ENCODE measurements at regions not wholly inside any gene's neighbourhood (a gene's known extent, or its start where the extent isn't known, plus 50 kb on each side); places are given as distances from the start of the nearest gene placed in this dataset.
"Not testable (repeated sequence)": the region's sequence is repeated elsewhere in the genome, so short reads cannot be mapped to it uniquely, and the experiment has no call there.

DNA sequence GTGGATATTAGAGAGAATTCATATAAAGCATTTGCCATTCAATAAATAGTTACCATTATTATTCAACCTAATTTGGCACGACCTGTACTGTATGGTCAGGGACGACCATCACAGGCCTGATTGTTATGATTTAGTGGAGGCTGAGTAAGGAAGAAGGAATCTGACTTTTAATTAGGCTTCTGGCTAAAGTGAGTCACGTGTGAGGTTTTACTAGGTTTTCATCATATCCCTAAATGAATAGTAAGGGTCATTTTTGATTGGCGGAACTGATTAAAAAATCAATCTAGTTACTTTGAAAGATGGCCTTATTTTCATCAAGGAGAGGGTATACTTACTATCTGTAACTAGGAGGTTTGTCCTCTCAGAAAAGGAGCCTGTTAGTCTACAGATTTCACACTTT is 143.4 kb downstream of the ADCYAP1 start:
- no peak for DNase-seq

DNA sequence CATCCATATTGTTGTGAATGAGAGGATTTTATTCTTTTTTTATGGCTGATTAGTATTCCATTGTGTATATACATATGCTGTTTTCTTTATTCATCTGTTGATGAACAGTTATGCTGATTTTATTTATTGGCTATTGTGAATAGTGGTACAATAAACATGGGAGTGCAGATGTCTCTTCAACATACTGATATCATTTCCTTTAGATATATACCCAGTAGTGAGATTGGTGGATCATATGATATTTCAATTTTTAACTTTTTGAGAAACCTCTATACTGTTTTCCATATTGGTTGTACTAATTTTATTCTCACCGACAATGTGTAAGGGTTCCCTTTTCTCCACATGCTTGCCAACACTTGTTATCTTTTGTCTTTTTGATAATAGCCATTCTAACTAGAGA is 144.5 kb downstream of the ADCYAP1 start:
- DNase-seq = no peak

DNA sequence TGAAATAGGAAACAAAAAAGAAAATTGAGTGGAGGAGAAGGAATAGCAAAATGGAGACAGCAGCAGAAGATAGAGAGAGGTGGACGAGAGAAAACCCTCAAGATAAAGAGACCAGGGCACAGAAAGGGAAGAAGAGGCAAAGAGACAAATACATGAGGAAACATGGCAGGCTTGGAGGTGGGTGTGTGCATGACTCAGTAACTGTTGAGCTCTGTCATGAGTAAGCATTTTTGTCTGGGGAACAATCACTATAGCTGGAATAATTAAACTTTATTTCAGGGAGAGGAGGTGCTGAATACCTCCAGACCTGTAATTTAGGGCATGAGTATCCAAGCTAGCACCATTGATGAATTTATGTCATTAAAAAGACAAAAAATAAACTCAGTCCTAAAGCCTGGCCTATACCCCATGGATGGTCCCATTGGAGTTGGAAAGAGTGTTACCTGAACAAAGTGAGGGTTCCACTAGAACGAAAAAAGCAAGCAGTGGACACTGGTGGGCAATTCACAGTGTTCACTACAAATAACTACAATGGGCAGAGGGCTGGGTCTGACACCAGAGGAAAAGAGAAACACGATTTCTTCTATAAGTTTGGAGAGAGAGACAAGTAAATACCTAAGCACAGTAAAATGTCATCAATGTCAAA is 145.5 kb downstream of the ADCYAP1 start:
- no peak for DNase-seq

DNA sequence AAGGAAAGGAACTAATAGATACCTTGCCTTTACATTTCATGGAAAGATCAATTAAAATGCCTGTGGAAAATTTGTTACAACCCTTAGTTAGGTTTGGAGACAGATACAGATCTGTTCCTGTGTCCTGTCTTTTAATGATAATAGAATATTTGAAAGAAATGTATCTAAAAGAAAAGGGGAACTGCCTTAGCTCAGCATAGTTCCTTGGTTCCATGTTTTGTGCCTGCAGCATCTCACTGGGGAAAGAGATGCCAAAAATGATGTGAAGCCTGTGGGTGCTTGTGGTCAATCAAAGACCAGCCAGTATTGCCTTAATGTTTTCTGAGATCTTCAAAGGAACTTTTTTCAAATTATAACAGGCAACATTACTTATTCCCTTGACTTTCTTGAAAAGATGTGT is 147.6 kb downstream of the ADCYAP1 start:
- DNase-seq = no peak

DNA sequence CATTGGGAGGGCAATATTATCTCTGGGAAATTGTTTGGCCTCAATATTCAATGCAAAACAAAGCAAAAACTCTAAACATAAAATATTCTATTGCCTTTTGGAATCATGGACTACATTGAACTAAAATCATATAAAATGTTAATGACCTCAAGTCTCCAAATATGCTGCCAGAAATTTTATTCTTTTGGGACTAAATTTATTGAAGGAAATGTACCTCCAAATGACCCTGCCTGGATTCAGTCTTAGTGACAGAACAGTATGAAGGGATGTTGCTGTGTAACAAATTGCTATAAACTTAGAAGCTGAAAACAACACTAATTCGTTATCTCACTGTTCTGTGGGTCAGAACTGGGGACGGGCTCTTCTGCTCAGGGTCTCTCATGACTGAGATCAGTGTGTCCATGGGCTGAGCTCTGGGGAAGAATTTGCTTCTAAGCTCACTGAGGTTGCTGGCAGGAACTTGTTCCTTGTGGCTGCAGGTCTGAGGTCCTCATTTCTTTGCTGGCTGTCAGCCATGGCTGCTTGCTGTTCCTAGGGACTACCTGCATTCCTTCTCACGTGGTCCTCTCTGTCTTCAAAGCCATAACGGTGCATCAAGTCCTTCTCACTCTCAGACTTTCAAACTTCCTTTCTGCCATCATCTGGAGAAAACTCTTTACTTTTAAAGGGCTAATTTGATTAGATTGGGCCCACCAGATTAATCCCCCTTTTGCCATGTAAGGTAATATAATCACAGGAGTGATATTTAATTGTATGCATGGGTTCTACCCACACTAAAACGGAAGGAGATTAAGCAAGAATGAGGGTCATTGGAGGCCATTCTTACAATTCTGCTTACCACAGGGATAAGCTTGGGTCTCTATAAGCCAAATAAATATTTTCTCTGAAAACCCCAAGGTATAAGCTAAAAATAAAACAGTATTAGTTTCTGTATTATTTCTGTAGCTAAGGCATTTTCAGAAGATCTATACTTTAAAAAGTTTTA is 149.0 kb downstream of the ADCYAP1 start:
- DNase-seq = no peak

DNA sequence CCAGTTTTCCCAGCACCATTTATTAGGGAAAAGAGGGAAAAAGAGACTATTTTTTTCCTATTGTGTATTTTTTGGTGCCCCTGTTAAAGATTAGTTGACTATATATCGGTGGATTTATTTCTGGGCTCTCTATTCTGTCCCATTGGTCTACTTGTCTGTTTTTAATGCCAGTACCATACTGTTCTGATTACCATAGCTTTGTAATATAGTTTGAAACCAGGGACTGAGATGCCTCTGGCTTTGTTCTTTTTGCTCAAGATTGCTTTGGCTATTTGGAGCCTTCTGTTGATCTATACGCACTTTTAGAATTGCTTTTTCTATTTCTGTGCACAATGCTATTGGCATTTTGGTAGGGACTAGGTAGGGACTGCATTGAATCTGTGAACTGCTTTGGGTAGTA is 151.7 kb downstream of the ADCYAP1 start:
- no peak for DNase-seq

DNA sequence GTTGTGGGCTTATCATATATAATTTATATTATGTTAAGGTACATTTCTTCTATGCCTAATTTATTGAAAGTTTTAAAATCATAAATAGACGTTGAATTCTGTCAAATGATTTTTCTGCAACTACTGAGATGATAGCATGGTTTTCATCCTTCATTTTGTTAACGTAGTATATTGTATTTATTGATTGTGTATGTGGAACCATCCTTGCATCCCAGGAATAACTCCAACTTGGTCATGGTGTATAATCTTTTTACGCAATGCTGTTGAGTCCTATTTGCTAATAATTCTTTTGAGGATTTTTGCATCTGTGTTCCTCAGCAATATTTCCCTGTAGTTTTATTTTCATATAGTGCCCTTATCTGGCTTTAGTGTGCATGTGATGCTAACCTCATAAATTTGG is 152.7 kb downstream of the ADCYAP1 start:
- no peak for DNase-seq

DNA sequence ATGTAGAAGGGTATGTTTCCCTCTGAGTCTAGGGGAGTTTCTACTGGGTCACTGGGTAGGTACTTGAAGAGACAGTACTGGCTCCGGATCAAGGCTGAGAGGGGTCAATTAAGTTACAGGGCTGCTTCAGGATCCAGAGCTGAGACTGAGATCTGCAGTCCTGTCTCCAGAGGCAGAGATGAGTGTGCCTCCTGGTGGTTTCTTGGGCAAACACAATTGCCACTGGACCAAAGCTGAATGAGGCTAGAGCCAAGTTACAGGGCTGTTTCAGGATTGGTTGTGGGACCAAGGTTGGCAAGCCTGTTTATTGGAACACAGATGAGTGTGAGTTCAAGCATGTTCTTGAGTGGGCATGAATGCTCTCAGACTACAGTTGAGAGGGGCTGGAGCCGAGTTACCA is 157.9 kb downstream of the ADCYAP1 start:
- DNase-seq = no peak

DNA sequence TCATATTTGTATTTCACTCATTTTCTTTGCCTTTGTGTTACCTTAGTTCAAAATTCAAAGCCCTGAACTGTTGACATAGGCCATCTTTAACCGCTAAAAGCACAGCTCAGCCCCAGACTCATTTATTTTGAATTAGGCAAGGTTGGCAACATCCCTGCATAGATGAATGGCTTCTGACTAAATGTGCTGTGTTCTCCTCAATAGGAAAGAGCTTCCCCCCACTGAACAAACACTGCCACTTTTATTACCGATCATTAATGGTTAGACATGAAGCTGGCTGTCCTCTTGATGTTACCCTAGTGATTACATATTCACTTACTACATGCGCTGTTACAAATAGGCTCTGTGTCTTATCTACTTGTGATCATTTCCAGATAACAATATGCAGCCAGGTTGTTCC is 170.7 kb downstream of the ADCYAP1 start:
- no peak for DNase-seq

DNA sequence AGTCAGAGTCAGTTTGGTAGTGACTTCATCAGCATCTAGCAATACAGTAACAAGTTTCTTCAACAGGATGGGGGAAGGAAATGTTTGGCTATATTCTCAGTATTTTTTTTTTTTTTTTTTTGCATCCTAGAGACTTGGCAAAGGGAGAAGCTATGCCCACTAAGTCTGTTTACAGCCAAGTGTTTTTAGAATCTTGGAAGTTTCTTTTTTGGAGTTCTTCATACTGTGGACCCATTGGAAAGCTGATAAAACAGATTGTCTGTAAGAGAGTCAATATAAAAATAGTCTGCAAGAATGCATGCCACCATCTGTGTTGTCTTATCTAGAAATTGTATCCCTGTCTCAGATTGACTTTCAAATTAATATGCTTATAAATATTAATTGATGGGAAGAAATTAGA is 171.2 kb downstream of the ADCYAP1 start:
- no peak for DNase-seq

DNA sequence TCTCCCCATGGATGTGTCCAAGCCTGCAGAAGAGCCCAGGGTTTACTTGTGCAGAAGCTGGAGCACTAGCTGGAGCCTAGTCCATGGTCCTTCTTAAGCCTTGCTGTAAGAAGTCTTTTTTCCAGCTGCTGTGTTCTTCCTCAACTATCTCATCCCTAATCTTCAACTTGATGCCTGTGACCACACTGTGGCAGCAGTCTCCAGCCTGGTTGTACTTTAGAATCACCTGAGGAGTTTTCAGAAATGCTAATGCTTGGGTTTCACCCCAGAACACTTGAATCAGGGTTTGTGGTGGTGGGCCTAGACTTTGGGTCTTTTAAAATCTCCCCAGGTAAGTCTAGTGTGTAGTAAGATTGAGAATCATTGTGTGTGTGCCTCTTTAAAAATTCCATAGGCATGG is 173.6 kb downstream of the ADCYAP1 start:
- DNase-seq = no peak

DNA sequence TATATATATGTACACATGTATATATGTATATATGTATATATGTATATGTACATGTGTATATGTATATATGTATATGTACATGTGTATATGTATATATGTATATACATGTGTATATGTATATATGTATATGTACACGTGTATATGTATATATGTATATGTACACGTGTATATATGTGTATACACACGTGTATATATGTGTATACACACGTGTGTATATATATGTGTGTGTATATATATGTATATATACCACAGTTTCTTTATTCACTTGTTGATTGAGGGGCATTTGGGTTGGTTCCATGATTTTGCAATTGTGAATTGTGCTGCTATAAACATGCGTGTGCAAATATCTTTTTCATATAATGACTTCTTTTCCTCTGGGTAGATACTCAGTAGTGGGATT is 179.0 kb downstream of the ADCYAP1 start:
- not testable (repeated sequence) for DNase-seq

DNA sequence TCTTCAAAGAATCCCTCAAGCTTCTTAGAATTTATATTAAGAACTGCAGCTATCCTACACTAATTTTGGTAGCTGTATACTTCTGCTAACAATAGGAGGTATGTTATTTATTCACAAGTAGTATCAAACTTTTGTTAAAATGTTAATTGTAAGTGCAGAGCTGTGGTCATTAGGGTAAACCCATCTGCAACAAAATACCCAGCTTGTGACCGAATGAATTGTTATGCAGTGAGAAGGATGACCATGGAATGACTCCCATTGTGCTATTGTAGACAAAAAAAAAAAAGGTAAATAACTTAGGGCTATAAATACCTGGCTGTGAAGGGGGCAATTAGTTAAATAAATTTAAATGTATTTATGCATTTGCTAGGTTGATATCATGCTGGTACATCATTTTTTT is 186.1 kb downstream of the ADCYAP1 start:
- no peak for DNase-seq

DNA sequence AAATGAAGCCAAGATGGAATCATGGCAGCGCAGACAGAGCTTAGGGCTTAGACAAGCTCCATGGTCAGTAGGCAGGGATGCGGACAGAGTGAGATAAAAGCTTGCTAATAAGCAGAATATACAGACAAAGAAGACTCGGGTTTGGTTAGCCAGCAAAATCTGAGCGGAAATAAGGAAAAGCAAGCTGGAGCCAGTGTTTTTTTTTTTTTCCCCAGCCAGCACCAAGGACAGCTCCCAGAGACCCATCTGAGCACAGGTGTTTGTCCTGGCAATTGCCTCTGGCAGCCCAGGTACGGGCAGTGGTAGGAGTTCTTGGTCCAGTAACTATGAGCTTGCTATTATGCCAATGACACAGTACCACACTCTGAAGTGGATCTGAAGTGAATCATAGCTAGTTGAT is 187.6 kb downstream of the ADCYAP1 start:
- no peak for DNase-seq

DNA sequence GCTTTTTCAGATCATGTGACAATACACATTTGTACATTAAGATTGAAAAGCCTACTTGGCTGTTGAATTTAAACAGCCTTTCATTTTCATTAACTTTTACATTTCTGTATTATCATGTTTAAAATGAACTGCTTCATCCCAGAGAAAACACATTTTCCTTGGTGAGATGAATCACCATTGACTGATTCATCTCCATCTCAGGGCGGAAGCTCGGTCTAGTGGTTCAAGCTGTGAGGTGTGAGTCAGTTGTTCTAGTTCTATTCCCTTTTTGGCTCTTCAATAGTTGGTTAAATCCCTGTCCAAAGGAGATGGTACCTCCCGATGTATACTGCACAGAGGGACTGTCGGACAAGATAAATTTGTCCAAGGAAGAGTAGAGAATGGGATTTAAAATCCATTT is 189.7 kb downstream of the ADCYAP1 start:
- DNase-seq = no peak

DNA sequence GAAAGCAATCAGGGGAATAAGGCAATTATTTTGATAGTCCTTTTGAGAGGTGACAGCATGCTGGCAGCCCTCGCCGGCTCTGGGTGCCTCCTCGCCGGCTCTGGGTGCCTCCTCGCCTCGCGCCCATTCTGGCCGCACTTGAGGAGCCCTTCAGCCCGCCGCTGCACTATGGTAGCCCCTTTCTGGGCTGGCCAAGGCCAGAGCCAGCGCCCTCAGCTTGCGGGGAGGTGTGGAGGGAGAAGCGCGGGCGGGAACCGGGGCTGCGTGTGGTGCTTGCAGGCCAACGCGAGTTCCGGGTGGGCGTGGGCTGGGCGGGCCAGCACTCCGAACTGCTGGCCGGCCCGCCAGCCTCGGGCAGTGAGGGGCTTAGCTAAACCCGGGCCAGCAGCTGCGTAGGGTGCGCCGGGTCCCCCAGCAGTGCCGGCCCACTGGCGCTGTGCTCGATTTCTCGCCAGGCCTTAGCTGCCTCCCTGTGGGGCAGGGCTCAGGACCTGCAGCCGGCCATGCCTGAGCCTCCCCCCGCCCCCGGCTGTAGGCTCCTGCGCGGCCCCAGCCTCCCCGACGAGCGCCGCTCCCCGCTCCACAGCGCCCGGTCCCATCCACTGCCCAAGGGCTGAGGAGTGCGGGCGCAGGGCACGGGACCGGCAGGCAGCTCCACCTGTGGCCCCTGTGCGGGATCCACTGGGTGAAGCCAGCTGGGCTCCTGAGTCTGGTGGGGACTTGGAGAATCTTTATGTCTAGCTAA is 193.5 kb downstream of the ADCYAP1 start:
- DNase-seq = not testable (repeated sequence)

DNA sequence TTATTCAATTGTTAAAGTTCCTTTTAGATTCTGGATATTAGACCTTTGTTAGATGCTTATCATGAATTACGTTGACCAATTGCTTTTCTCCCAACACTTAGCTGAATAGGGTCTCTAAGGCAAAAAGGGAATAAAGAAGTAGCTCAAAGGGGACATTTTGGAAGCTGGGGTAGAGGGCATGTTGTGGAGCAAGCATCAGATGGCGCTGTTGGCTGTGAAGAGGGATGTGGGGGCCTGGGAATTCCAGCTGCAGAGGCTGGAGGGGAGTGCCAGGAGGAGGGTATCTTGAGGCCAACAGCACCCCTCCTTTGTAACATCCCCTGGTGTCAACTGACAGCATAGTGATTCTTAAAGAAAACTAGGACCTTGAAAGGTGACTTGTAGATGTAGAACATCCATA is 198.2 kb downstream of the ADCYAP1 start:
- no peak for DNase-seq

DNA sequence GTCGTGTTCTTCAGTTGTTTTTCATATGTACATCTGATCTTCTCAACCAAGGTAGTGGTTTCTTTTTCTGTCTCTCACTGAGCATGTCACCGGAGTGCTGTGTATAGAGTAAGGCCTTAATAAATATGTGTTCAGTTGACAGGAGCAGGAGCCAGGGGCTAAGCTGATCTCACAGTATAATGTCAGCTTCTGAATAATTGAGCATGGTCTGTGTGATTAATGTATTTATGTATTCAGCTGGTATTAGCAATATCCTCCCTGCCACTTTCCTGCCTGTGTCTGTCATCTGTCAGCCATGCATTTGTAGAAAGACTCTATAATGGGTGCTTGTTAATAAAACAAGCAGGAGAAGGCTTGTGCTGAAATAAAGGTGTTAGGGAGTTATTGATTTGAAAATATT is 198.9 kb downstream of the ADCYAP1 start:
- DNase-seq = no peak

DNA sequence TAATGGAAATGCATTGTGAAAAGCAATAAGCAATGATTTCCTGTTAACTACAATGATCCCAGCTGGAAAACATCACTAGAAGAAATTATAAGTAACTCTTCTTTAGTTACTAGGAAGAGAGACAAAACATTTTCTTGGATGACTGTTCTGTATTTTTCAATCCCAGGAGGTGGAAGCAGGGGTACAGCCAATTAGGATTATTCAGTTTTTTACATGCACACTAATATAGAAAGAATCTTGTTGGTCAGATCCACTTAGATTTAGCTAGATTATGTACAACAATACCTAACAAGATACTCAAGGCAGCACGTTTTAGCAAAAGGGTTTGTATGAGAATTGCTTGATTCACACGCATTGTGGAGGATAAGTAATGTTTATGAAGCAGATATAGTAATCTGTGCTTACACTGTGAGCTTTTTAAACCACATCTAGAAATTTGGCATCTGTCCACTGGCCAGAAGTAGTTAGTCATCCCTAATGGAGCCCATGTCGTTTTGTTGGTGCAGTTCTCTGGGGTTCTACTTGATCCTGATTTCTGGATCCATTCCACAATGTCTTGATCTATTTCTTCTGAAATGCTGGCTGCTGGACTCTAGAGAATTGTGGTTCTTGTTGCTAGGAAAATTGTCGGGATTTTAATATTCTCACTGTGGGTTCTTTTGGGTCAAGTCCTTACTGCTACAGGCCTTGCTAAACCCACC is 199.7 kb downstream of the ADCYAP1 start:
- DNase-seq = no peak

DNA sequence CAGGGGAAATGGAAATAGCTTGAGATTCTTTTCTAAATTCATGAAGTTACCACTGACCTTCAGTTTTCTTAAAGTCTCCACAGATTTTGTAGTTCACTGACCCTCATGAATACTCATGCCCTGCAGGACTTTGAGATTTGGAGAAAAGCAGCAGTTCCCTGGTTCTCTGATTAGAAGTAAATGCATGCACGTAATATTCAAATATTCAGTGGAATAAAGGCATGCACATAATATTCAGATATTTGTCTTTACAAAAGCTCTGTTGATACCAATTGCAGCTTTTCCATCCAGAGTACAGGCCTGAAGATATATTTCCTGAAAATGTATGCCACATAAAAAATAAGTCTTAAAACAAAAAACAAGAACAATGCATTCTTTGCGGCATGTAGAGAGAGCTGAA is 219.8 kb downstream of the ADCYAP1 start:
- no peak for DNase-seq

DNA sequence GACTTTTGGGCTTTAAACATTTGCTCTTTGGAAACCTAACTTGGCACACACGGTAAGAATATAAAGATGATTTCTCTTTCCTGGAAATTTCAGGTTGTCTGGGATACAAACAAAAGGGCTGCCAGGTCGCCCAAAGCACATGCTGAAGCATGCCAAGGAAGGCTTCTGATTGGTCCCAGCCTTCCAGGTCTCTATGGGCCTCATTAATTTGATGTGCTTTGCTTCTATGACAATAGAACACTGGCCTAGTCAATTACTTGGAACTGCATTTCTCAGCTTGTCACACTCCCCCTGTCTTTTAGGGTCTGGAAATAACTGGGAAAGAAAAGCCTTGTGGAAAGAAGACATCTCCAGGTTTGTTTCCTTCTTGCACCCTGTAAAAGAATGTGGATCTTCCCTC is 228.9 kb downstream of the ADCYAP1 start:
- DNase-seq = peak; percentile 3

DNA sequence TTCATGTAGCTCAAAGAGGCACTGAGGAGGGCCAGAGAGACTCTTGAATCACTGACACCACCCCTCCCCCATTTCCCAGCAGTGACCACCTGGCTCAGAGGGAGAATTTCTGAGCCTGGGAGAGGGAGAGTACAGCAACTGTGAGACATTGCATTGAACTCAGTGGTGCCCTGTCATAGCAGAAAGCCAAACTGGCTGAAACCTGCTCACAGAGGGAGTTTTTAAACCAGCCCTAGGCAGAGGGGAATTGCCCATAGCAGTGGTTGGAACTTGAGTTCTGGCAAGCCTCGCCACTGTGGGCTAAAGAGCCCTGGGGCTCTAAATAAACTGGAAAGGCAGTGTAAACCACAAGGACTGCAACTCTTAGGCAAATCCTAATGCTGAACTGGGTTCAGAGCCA is 243.1 kb downstream of the ADCYAP1 start:
- DNase-seq = no peak

DNA sequence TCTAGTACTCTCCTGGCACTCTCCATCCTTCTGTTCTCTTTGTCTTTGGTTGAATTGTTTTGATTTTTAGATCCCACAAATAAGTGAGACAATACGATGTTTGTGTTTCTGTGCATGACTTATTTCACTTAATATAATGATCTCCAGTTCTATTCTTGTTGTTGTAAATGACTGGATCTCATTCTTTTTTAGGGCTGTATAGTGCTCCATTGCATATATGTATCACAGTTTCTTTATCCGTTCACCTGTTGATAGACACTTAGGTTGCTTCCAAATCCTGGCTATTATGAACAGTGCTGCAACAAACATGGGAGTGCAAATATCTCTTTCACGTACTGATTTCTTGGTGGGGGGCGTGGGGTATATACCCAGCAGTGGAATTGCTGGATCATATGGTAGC is 245.0 kb downstream of the ADCYAP1 start:
- no peak for DNase-seq
